ENCODE measurements at regions not wholly inside any gene's neighbourhood (a gene's known extent, or its start where the extent isn't known, plus 50 kb on each side); places are given as distances from the start of the nearest gene placed in this dataset.

GRCh38 chr21:28332796-28333195 is 659.9 kb downstream of the LTN1 start:
- TF ChIP-seq CTCF (IDR thresholded peaks at IDR 0.05; ENCODE audit: insufficient read depth in 1 of 2, low read depth in 1 of 2, low read length in 1 of 2, severe bottlenecking in 1 of 2, unreplicated experiment in 1 of 2): no peak
- H3K9me3 ChIP-seq: no peaks in the 10 kb centered on the region
- no TSS peak for BruUV-seq (replicated peaks)
- POLR2A ChIA-PET: no interaction called here
- no peak for DNase-seq
- H3K27ac Mint-ChIP-seq (ENCODE audit: unreplicated experiment): no peak overlapping the region
- H3K36me3 ChIP-seq (ENCODE audit: control insufficient read depth, insufficient read depth, low read length): no peaks in the 10 kb centered on the region
- H3K36me3 Mint-ChIP-seq (ENCODE audit: insufficient read depth, unreplicated experiment): no peaks in the 10 kb centered on the region
- H3K9me3 Mint-ChIP-seq (ENCODE audit: unreplicated experiment): peaks cover 31% of the 10 kb centered on the region
- no peak overlapping the region for H3K4me3 Mint-ChIP-seq (ENCODE audit: unreplicated experiment)
- CTCF ChIA-PET: no interaction called here
- intact Hi-C loops (cut with micrococcal nuclease; ENCODE audit: unreplicated experiment): loop anchor here (1.0 to 10.0 kb wide), 5 partner anchors 49 to 528 kb away; no protein-coding TSS in a partner anchor
- no peaks in the 10 kb centered on the region for H3K4me1 Mint-ChIP-seq (ENCODE audit: low read depth, unreplicated experiment)
- H3K4me1 ChIP-seq: peaks cover 17% of the 10 kb centered on the region
- H3K27me3 ChIP-seq (replicated peaks; ENCODE audit: control insufficient read depth, insufficient read depth, low read length): no peaks in the 10 kb centered on the region
- no peak overlapping the region for H3K4me3 ChIP-seq (ENCODE audit: low read depth, low read length)
- H3K27me3 Mint-ChIP-seq (ENCODE audit: insufficient read depth, unreplicated experiment): no peaks in the 10 kb centered on the region

GRCh38 chr21:28325618-28326017 is 667.1 kb downstream of the LTN1 start:
- H3K4me1 ChIP-seq: no peaks in the 10 kb centered on the region
- POLR2A ChIA-PET: no interaction called here
- H3K9me3 ChIP-seq: 0 out of 2 replicates have a peak, but pooled peaks cover 5% of the 10 kb centered on the region
- H3K27ac Mint-ChIP-seq (ENCODE audit: unreplicated experiment): no peak overlapping the region
- H3K4me1 Mint-ChIP-seq (ENCODE audit: low read depth, unreplicated experiment): no peaks in the 10 kb centered on the region
- H3K36me3 Mint-ChIP-seq (ENCODE audit: insufficient read depth, unreplicated experiment): no peaks in the 10 kb centered on the region
- DNase-seq: no peak
- CTCF ChIA-PET: no interaction called here
- intact Hi-C loops (cut with micrococcal nuclease; ENCODE audit: unreplicated experiment): no loop called here
- no peaks in the 10 kb centered on the region for H3K27me3 ChIP-seq (replicated peaks; ENCODE audit: control insufficient read depth, insufficient read depth, low read length)
- no peaks in the 10 kb centered on the region for H3K27me3 Mint-ChIP-seq (ENCODE audit: insufficient read depth, unreplicated experiment)
- BruUV-seq (replicated peaks): no TSS peak
- no peak overlapping the region for H3K4me3 ChIP-seq (ENCODE audit: low read depth, low read length)
- H3K36me3 ChIP-seq (ENCODE audit: control insufficient read depth, insufficient read depth, low read length): no peaks in the 10 kb centered on the region
- H3K4me3 Mint-ChIP-seq (ENCODE audit: unreplicated experiment): no peak overlapping the region
- H3K9me3 Mint-ChIP-seq (ENCODE audit: unreplicated experiment): peaks cover 53% of the 10 kb centered on the region
- TF ChIP-seq CTCF (IDR thresholded peaks at IDR 0.05; ENCODE audit: insufficient read depth in 1 of 2, low read depth in 1 of 2, low read length in 1 of 2, severe bottlenecking in 1 of 2, unreplicated experiment in 1 of 2): no peak

- Mint-ChIP-seq H3K27me3 (ENCODE audit: insufficient read depth, unreplicated experiment) (no peaks in the 10 kb centered on the region), H3K9me3 (ENCODE audit: unreplicated experiment) (peaks cover 50% of the 10 kb centered on the region), H3K4me3 (ENCODE audit: unreplicated experiment) (no peak overlapping the region), H3K27ac (ENCODE audit: unreplicated experiment) (no peak overlapping the region), H3K36me3 (ENCODE audit: insufficient read depth, unreplicated experiment) (no peaks in the 10 kb centered on the region), H3K4me1 (ENCODE audit: low read depth, unreplicated experiment) (no peaks in the 10 kb centered on the region)
- no peak for DNase-seq
- H3K4me1 ChIP-seq: no peaks in the 10 kb centered on the region
- 0 out of 2 replicates have a peak, but pooled peaks cover 5% of the 10 kb centered on the region for H3K9me3 ChIP-seq
- ChIA-PET CTCF (no interaction called here), POLR2A (no interaction called here)
- H3K27me3 ChIP-seq (replicated peaks; ENCODE audit: control insufficient read depth, insufficient read depth, low read length): no peaks in the 10 kb centered on the region
- no TSS peak for BruUV-seq (replicated peaks)
- H3K4me3 ChIP-seq (ENCODE audit: low read depth, low read length): no peak overlapping the region
- TF ChIP-seq CTCF (IDR thresholded peaks at IDR 0.05; ENCODE audit: insufficient read depth in 1 of 2, low read depth in 1 of 2, low read length in 1 of 2, severe bottlenecking in 1 of 2, unreplicated experiment in 1 of 2): no peak
- intact Hi-C loops (cut with micrococcal nuclease; ENCODE audit: unreplicated experiment): no loop called here
- H3K36me3 ChIP-seq (ENCODE audit: control insufficient read depth, insufficient read depth, low read length): no peaks in the 10 kb centered on the region
Observed at GRCh38 chr21:28324690-28325089, 668.0 kb downstream of the LTN1 start.

Measured in Caco-2 (cell line).